ENCODE measurements at regions not wholly inside any gene's neighbourhood (a gene's known extent, or its start where the extent isn't known, plus 50 kb on each side); places are given as distances from the start of the nearest gene placed in this dataset.
"Not testable (repeated sequence)": the region's sequence is repeated elsewhere in the genome, so short reads cannot be mapped to it uniquely, and the experiment has no call there.

DNA sequence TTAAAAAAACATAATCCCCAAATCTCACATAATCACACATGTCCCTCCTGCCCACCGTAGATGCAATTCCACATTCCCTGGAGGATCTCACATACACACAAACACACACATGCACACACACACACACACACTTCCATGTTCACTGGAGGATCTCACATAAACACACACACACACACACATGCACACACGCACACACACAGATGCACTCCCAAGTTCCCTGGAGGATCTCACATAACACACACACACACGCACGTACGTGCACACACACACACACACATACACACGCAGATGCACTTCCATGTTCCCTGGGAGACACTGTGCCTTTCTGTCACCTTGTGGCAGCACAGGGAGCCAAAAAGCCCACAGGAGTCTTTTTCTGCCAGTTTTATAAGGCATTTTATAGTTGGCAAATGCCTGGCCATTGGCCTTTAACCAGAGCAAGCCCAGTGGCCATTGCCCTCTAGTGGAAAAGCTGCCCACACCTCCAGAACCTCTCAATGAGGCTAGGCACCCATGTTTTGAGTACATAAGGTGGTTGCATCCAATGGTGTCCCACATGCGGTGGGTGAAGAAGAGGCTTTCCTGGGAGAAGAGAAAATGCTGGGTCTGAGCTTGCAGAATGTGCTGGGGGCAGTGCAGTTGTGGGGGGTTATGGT is 115.4 kb upstream of the ACBD5 start:
- intact Hi-C loops (cut with micrococcal nuclease) = no loop called here
- no peak overlapping the region for H3K27ac Mint-ChIP-seq
- H3K9me3 Mint-ChIP-seq = no peaks in the 10 kb centered on the region
- peaks cover 3% of the 10 kb centered on the region for H3K27me3 Mint-ChIP-seq (ENCODE audit: low read depth)
- H3K4me3 Mint-ChIP-seq (ENCODE audit: low read depth) = no peak overlapping the region
- DNase-seq (ENCODE audit: low spot score) = no peak
- H3K36me3 Mint-ChIP-seq (ENCODE audit: low read depth) = no peaks in the 10 kb centered on the region
- H3K4me1 Mint-ChIP-seq (ENCODE audit: low read depth) = peaks cover 8% of the 10 kb centered on the region

- H3K4me1 Mint-ChIP-seq (ENCODE audit: low read depth); H3K27me3 Mint-ChIP-seq (ENCODE audit: low read depth); H3K36me3 Mint-ChIP-seq (ENCODE audit: low read depth); H3K4me3 Mint-ChIP-seq (ENCODE audit: low read depth); DNase-seq (ENCODE audit: low spot score); intact Hi-C loops (cut with micrococcal nuclease); H3K27ac Mint-ChIP-seq; H3K9me3 Mint-ChIP-seq: not testable (repeated sequence)
Measured at GRCh38 chr10:27354643-27355270, 114.2 kb upstream of the ACBD5 start.

DNA sequence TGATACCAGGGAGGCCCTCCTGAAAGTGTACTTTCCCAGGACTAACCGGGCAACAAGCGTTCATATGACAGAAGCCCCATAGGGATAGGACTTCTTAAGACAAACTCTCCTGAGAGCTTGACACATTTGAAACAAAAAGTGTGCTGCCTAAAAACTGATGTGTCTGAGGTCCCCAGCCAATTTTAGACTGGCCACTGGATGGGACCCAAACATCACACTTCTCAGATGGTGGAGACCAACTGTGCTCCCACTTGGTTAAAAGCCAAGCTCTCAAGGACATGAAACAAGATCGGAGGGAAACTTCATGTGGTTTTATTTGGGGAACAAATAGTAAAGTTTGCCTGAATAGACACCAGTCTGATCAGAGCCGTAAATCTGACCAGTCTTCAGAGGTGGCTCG is 113.5 kb upstream of the ACBD5 start:
- intact Hi-C loops (cut with micrococcal nuclease); H3K4me3 Mint-ChIP-seq (ENCODE audit: low read depth); H3K27ac Mint-ChIP-seq; H3K9me3 Mint-ChIP-seq; H3K36me3 Mint-ChIP-seq (ENCODE audit: low read depth); H3K4me1 Mint-ChIP-seq (ENCODE audit: low read depth); DNase-seq (ENCODE audit: low spot score); H3K27me3 Mint-ChIP-seq (ENCODE audit: low read depth): not testable (repeated sequence)

DNA sequence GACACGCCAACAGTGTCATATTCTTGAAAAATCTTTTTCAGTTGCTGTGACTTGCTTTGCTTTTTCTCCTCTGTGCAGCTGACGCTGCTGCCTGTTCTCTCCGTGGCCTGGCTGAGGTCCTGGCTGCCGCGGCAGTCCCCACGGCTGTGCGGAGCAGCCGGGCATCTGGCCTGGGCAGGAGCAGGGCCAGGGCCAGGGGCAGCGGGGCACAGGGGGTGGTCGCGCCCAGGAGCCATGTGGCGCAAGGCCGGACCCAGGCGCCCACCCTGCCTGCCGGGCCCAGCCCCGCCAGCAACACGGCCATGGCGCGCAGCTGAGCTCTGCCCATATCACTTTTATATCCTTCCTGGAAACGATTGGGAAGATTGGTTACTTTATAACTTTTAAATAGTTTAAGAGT is 109.4 kb upstream of the ACBD5 start:
- H3K27me3 Mint-ChIP-seq (ENCODE audit: low read depth) = peaks cover 11% of the 10 kb centered on the region
- no peaks in the 10 kb centered on the region for H3K9me3 Mint-ChIP-seq
- intact Hi-C loops (cut with micrococcal nuclease) = no loop called here
- no peak for DNase-seq (ENCODE audit: low spot score)
- H3K4me1 Mint-ChIP-seq (ENCODE audit: low read depth) = peaks cover 24% of the 10 kb centered on the region
- no peak overlapping the region for H3K4me3 Mint-ChIP-seq (ENCODE audit: low read depth)
- H3K27ac Mint-ChIP-seq = no peak overlapping the region
- H3K36me3 Mint-ChIP-seq (ENCODE audit: low read depth) = no peaks in the 10 kb centered on the region

- H3K27ac Mint-ChIP-seq; DNase-seq (ENCODE audit: low spot score); intact Hi-C loops (cut with micrococcal nuclease); H3K9me3 Mint-ChIP-seq; H3K36me3 Mint-ChIP-seq (ENCODE audit: low read depth); H3K4me3 Mint-ChIP-seq (ENCODE audit: low read depth): not testable (repeated sequence)
- Mint-ChIP-seq H3K4me1 (ENCODE audit: low read depth) (peaks cover 29% of the 10 kb centered on the region), H3K27me3 (ENCODE audit: low read depth) (peaks cover 18% of the 10 kb centered on the region)
Measured at GRCh38 chr10:27347827-27348207, 107.2 kb upstream of the ACBD5 start.

- Mint-ChIP-seq H3K27me3 (ENCODE audit: low read depth) (peaks cover 13% of the 10 kb centered on the region), H3K4me3 (ENCODE audit: low read depth) (no peak overlapping the region), H3K4me1 (ENCODE audit: low read depth) (peaks cover 29% of the 10 kb centered on the region), H3K36me3 (ENCODE audit: low read depth) (no peaks in the 10 kb centered on the region), H3K9me3 (no peaks in the 10 kb centered on the region), H3K27ac (peak overlapping the region; percentile 56)
- intact Hi-C loops (cut with micrococcal nuclease) = no loop called here
- DNase-seq (ENCODE audit: low spot score) = no peak
Measured at GRCh38 chr10:27345455-27345920, 104.9 kb upstream of the ACBD5 start.

- Mint-ChIP-seq H3K4me1 (ENCODE audit: low read depth) (peaks cover 29% of the 10 kb centered on the region), H3K36me3 (ENCODE audit: low read depth) (no peaks in the 10 kb centered on the region), H3K4me3 (ENCODE audit: low read depth) (no peak overlapping the region), H3K9me3 (no peaks in the 10 kb centered on the region), H3K27me3 (ENCODE audit: low read depth) (peaks cover 13% of the 10 kb centered on the region), H3K27ac (peak overlapping the region; percentile 56)
- intact Hi-C loops (cut with micrococcal nuclease) = no loop called here
- DNase-seq (ENCODE audit: low spot score) = no peak
Measured at GRCh38 chr10:27344568-27345454, 104.2 kb upstream of the ACBD5 start.

GRCh38 chr10:27341001-27341400 is 100.4 kb upstream of the ACBD5 start:
- intact Hi-C loops (cut with micrococcal nuclease) = no loop called here
- H3K27me3 Mint-ChIP-seq (ENCODE audit: low read depth) = peaks cover 18% of the 10 kb centered on the region
- H3K4me1 Mint-ChIP-seq (ENCODE audit: low read depth) = peaks cover 20% of the 10 kb centered on the region
- no peak for DNase-seq (ENCODE audit: low spot score)
- no peaks in the 10 kb centered on the region for H3K36me3 Mint-ChIP-seq (ENCODE audit: low read depth)
- H3K9me3 Mint-ChIP-seq = no peaks in the 10 kb centered on the region
- no peak overlapping the region for H3K4me3 Mint-ChIP-seq (ENCODE audit: low read depth)
- H3K27ac Mint-ChIP-seq = no peak overlapping the region

- H3K36me3 Mint-ChIP-seq (ENCODE audit: low read depth); H3K4me3 Mint-ChIP-seq (ENCODE audit: low read depth); H3K9me3 Mint-ChIP-seq; intact Hi-C loops (cut with micrococcal nuclease); H3K27ac Mint-ChIP-seq; DNase-seq (ENCODE audit: low spot score); H3K4me1 Mint-ChIP-seq (ENCODE audit: low read depth): not testable (repeated sequence)
- H3K27me3 Mint-ChIP-seq (ENCODE audit: low read depth) = peaks cover 23% of the 10 kb centered on the region
Measured at GRCh38 chr10:27335246-27335645, 94.6 kb upstream of the ACBD5 start.

DNA sequence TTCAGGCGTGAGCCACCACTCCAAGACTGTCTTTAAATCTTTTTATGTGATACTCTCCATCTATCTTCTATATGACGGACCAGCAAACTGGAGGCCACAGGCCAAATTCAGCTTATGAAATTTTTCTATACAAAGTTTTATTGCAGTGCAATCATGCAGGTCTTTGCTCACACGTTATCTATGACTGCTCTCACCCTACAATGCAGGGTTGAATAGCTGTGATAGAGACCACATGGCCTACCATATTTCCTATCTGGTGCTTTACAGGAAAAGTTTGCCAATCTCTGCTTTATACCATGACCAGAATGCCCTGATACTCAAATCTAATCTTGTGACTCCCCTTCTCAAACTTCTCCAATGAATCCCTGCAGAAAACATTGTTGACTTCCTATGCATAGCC is 89.5 kb upstream of the ACBD5 start:
- peaks cover 7% of the 10 kb centered on the region for H3K4me1 Mint-ChIP-seq (ENCODE audit: low read depth)
- no peak overlapping the region for H3K27ac Mint-ChIP-seq
- peaks cover 9% of the 10 kb centered on the region for H3K27me3 Mint-ChIP-seq (ENCODE audit: low read depth)
- H3K36me3 Mint-ChIP-seq (ENCODE audit: low read depth) = no peaks in the 10 kb centered on the region
- intact Hi-C loops (cut with micrococcal nuclease) = no loop called here
- no peak overlapping the region for H3K4me3 Mint-ChIP-seq (ENCODE audit: low read depth)
- no peaks in the 10 kb centered on the region for H3K9me3 Mint-ChIP-seq
- no peak for DNase-seq (ENCODE audit: low spot score)

- H3K27ac Mint-ChIP-seq = no peak overlapping the region
- peaks cover 7% of the 10 kb centered on the region for H3K4me1 Mint-ChIP-seq (ENCODE audit: low read depth)
- intact Hi-C loops (cut with micrococcal nuclease) = no loop called here
Measured at GRCh38 chr10:27328946-27329345, 88.3 kb upstream of the ACBD5 start.

GRCh38 chr10:27326748-27327147 is 86.2 kb upstream of the ACBD5 start:
- peaks cover 13% of the 10 kb centered on the region for H3K27me3 Mint-ChIP-seq (ENCODE audit: low read depth)
- H3K4me1 Mint-ChIP-seq (ENCODE audit: low read depth); H3K9me3 Mint-ChIP-seq; DNase-seq (ENCODE audit: low spot score); intact Hi-C loops (cut with micrococcal nuclease); H3K36me3 Mint-ChIP-seq (ENCODE audit: low read depth); H3K4me3 Mint-ChIP-seq (ENCODE audit: low read depth); H3K27ac Mint-ChIP-seq: not testable (repeated sequence)

More at GRCh38 chr10:27328946-27329345, 88.3 kb upstream of the ACBD5 start:
- peaks cover 8% of the 10 kb centered on the region for H3K27me3 Mint-ChIP-seq (ENCODE audit: low read depth)
- H3K4me3 Mint-ChIP-seq (ENCODE audit: low read depth) = no peak overlapping the region
- no peaks in the 10 kb centered on the region for H3K36me3 Mint-ChIP-seq (ENCODE audit: low read depth)
- no peaks in the 10 kb centered on the region for H3K9me3 Mint-ChIP-seq
- DNase-seq (ENCODE audit: low spot score) = no peak

Data from activated T-helper 2 cell treated with anti-CD3 and anti-CD28 coated beads, Interferon-gamma antibody, Interleukin-2, Interleukin-4, amounts not matched to agents 10 μg/mL and 5 μg/mL and 100 μg/mL, durations not matched to agents 14 hours and 24 hours and 36 hours (primary cell).